ENCODE measurements at regions not wholly inside any gene's neighbourhood (a gene's known extent, or its start where the extent isn't known, plus 50 kb on each side); places are given as distances from the start of the nearest gene placed in this dataset.

DNA sequence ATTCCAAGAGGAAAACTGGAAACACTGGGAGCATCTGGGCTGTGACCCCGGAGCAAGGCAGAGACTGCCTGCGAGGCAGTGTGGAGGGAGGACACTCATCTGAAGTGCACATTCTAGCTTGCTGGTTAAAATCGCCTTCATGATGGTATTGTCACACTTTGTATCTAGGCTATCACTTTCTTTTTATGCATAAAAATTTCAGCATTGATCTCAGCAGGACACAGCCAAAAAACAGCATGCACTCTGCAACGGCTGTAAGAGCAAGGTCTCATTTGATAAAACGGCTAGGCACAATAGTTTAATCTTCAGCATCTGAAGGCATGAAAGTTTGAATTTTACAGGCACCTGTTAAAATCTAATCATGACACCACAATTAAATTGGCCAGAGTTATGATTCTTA lies 110.8 kb upstream of the IRX1 start:
- TF ChIP-seq, protein P1, sequence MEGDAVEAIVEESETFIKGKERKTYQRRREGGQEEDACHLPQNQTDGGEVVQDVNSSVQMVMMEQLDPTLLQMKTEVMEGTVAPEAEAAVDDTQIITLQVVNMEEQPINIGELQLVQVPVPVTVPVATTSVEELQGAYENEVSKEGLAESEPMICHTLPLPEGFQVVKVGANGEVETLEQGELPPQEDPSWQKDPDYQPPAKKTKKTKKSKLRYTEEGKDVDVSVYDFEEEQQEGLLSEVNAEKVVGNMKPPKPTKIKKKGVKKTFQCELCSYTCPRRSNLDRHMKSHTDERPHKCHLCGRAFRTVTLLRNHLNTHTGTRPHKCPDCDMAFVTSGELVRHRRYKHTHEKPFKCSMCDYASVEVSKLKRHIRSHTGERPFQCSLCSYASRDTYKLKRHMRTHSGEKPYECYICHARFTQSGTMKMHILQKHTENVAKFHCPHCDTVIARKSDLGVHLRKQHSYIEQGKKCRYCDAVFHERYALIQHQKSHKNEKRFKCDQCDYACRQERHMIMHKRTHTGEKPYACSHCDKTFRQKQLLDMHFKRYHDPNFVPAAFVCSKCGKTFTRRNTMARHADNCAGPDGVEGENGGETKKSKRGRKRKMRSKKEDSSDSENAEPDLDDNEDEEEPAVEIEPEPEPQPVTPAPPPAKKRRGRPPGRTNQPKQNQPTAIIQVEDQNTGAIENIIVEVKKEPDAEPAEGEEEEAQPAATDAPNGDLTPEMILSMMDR (IDR thresholded peaks at IDR 0.05), result no peak
- no peak for TF ChIP-seq EZH2 (IDR thresholded peaks at IDR 0.05; ENCODE audit: borderline replicate concordance, insufficient read depth, low read depth, low read length, poor library complexity, severe bottlenecking)
